ENCODE measurements at regions not wholly inside any gene's neighbourhood (a gene's known extent, or its start where the extent isn't known, plus 50 kb on each side); places are given as distances from the start of the nearest gene placed in this dataset.
A peak's percentile ranks its signal among the peaks of the same experiment; 100 is the strongest.
"Not testable (repeated sequence)": the region's sequence is repeated elsewhere in the genome, so short reads cannot be mapped to it uniquely, and the experiment has no call there.

DNA sequence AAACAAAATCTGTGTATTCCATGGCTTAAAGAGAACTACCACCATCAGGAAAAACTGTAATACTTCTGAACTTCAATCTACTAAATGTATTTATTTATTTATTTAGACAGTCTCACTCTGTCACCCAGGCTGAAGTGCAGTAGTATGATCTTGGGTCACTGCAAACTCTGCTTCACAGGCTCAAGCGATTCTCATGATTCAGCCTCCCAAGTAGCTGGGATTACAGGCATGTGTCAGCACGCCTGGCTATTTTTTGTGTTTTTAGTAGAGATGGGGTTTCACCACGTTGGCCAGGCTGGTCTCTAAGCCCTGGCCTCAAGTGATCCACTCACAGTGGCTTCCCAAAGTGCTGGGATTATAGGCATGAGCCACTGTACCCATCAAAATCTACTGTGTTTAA lies 202.3 kb upstream of the POU1F1 start:
- no peak for DNase-seq

DNA sequence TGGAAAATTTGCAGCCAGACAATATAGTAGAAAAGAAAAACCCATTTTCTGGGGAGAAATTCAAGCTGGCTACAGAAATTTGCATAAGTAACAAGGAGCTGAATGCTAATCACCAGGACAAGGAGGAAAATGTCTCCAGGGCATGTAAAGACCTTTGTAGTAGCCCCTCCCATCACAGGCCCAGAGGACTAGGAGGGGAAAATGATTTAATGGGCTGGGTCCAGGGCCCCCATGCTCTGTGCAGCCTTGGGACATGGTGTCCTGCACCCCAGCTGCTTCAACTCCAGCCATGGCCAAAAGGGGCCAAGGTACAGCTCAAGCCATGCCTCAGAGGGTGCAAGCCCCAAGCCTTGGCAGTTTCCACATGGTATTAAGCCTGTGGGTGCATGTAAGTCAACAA lies 197.6 kb upstream of the POU1F1 start:
- DNase-seq = no peak

DNA sequence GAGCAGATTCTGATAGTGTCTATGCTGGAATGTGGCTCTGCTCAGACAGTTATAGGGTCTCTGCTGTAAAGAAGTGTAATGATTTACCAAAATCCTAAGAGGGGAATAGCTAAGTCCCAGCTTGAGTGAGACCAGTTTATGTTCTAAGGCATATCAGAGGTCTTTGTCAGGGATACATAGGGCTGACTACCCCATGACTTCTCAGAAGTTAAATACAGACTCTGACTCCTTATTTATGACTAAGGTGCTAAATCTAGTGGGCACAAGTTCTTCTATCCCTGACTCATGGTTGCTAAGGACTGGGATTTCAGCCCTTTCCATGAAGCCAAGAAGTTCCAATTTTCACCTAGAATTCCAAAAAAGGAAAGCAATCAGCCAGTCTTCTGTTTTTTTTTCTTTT lies 192.6 kb upstream of the POU1F1 start:
- DNase-seq = no peak

DNA sequence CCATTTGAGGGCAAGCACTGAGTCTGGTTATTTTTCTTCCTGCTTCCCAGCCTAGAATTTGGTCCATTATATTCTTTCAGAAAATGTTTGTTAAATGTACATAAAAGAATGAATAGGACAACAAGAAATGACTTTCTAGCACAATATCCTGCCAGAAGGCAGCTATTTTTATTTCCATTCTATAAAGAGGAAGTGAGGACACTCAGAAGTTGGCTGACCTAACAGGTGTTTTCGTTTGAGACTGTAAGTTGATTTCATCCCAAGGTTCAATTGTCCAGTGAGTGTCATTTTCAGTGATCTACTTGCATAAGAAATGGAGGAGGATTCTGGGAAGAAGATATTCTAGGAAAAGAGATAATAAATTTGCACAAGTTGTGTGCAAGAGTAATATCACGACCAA lies 191.9 kb upstream of the POU1F1 start:
- no peak for DNase-seq

DNA sequence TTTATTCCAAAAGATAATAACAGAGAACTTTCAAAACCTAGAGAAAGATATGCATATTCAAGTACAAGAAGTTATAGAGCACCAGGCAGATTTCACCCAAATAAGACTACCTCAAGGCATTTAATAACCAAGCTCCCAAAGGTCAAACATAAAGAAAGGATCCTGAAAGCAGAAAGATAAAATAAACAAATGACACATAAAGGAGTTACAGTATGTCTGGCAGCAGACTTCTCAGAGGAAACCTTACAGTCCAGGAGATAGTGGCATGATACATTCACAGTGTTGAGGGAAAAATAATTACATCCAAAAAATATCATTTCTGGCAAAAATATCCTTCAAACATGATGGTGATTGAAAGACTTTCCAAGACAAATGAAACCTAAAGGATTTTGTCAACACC lies 185.8 kb upstream of the POU1F1 start:
- no peak for DNase-seq

DNA sequence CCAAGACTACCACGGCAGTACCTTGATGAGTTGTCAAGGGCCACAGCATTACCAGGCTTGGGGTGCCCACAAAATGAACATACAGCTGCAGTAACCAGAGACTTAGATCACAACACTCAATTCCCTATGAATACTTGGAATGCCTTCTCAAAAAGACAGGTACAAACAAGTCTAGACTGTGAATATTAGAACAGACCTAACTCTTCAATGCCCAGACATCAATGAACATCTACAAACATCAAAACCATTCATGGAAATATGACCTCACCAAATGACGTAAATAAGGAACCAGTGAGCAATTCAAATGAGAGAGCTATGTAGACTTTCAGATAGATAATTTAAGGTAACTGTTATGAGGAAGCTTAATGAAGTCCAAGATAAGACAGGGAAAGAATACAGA lies 185.1 kb upstream of the POU1F1 start:
- DNase-seq = no peak

DNA sequence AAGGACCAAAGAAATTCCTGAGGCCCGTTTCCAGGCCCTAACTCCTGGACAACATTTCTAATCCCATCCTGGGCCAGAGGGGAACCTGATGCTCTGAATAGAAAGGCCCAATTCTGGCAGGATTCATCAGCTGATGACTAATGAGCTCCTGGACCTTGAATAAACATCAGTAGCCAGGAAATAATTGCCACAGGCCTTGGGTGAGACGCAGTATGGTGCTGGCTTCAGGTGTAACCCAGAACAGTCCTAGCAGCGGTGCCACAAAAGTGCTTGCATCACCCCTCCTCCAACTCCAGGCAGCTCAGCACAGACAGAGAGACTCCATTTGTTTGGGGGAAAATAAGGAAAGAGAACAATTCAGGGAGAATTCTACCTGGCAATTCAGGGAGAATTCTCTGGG lies 184.7 kb upstream of the POU1F1 start:
- DNase-seq = peak; percentile 61

DNA sequence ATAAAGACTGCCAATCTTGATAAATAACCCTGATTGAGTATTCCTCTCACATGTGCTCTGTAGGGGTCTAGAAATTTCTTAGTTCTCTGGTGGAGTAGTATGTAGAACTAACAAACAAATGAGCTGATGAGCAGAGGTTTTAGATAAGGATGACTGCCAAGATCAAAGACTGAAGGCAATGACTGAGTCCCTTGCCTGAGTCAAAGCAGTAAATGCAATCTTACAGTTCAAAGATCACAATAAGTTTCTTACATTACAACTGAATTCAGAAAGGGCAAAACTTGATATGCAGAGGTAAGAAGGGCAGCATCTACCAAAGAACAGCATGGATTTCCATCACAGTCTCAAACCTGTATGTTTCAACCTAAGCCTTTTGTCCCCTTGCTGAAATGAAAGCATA lies 172.2 kb upstream of the POU1F1 start:
- DNase-seq = no peak

DNA sequence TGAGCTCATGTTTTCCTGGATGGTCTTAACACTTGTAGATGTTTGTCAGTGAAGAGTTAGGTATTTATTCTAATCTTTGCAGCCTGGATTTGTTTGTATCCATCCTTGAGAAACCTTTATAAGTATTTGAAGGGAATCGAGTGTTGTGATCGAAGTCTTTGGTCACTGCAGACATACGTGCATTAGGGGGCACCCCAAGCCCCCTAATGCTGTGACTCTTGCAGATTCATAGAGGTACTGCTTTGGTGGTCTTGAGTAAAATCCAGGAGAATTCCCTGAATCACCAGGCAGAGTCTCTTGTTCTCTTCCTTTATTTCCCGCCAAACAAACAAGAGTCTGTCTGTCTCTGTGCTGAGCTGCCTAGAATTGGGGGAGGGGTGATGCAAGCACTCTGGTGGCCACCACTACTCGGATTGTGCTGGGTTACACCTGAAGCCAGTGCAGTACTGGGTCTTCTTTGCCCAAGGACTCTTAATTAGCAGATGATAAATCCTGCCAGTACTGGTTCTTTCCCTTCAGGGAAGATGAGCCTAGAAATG lies 170.5 kb upstream of the POU1F1 start:
- no peak for DNase-seq

DNA sequence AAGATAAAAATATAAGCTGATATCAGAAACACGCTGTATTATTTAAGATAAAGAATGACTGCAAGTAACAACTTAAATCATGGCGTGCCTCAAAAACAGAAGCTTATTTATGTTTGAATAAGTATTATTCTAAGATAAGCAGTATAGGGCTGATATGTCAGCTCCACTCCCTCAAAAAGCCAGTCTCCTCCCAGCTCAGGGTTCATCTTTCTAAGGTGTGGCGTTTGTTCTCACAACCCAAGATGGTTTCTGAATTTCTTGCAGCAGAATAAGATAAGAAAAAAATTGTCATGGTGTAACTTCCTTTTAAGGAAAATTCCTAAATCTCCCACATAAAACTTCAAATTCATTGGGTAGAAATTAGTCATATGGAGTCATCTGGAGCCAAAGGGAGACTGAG lies 166.1 kb upstream of the POU1F1 start:
- no peak for DNase-seq

DNA sequence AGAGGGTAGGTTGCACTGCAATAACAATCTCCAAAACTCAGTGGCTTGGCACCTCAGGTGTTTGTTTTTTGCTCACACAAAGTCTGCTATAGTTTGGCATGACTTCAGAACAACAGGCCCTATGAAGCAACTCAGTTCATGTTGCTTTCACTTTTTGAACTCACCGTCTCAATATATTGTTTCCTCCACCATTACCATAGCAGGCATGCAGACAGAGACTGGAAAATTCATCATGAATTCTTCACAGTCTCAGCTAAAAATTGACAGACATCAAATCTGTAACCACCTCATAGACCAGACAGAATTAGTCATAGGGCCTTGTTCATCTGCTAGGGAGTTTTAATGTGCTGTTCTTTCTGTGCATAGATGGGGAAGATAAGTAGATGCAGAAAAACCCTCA lies 161.4 kb upstream of the POU1F1 start:
- DNase-seq = no peak

DNA sequence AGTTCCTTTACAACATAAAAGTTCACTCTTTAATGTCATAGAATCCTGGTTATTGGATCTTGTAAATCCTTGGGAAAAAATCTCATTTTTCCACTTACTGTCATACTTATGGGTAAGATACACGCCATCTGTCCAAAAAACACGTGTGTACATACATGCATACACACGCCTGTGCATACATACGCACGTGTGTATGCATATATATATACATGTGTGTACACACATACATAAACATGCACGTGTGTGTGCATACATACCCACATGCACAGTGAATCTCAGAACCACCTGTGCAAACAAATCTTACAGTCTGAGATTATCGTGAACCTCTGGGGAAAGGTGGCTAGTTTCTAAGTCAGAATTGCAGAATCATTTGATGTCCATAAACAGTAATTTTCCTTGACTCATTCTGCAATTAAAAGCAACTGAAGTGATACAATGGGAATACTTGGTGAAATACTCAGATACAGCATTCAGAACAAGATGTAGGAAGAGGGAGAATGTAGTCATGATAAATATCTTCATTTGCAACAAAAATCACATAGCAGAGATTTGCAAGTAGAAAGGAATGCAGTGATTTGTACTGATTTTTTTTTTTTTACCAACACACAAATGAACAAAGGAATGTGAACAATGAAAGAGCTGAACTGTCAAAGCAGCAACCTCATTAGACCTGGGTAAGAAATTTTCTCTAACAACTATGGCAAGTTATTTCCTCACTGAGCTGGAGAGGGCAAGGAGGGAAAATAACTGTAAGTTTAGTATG lies 160.6 kb upstream of the POU1F1 start:
- DNase-seq = no peak

DNA sequence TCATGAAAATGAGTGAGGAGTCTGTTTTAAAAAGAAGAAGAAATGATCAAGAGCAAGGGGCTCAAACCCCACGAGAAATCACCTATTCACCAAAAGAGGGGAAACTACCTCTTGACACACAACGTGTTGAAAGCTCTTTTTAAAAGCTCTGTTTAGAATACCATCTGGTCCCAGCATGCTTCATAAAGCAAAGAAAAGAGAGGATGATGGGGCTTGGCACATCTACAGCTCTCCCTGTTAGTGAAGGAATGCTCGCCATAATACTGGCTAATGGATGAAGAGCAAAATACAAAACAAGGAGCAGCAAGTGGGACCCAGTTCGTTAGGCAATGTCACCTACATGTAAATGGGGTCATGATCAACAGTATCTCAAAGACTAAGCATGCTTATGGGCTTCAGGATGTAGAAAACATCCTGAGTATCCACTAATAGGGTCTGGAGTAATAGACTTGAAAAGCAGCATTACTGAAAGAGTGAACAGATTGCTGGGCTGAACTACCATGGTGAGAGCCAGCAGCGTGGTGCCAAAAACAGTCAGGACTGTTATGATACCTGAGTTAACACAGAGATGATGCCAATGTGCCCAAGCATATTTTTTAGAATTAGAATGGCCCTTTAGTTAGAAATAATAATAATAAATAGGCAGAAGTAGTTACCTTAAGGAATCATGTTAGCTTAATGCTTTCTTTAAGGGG lies 159.7 kb upstream of the POU1F1 start:
- no peak for DNase-seq

DNA sequence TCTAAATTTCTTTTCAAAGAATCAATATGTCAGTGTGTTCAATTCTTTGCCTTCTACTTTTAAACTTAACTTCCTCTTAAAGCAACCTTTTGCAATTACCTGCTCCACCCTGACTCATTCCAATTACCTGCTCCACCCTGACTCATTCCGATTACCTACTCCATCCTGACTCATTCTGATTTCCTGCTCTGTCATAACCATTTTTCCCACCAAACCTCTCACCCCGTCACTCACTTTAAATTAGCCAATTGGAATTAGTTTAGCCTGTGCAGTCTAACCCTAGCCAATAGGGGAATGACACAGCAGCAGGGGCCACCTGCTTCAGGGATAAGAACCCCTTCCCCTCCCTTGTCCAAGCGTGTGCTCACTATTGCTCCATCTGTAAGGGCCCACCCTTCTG lies 157.1 kb upstream of the POU1F1 start:
- not testable (repeated sequence) for DNase-seq

DNA sequence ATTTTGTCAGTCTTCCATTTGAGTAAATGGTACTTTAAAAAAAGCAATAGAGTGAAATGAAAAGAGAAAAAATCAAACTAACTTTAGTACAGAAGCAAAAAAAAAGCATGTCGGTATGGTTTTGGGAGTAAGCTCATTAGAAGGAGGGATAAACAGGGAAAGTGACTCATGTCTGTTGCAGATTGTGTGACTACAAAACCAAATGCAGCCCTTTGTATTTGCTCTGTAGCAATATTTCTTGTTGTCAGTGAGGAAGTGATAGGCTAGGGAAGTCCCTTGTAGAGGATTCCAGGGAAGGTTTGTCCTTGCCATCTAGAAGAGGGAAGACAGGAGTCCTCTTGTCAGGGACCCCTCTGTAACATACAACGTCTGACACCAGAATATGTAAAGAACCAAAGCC lies 150.5 kb upstream of the POU1F1 start:
- no peak for DNase-seq

DNA sequence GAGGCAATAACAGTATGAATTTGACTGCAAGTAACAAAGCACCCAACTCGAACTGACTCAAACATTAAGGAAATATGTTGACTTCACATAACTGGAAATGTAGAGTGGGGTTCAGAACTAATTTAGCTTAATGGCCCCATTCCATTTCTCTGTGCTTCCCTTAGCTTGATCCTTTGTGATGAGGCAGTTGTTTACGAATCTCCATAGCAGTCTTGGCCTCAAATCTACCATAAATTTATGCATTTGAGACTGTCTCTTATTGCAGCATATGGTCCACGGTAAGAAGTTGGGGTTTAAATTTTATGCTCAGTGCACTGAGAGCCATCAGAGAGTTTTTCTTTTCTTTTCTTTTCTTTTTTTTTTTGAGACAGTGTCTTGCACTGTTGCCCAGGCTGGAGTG lies 148.7 kb upstream of the POU1F1 start:
- no peak for DNase-seq

DNA sequence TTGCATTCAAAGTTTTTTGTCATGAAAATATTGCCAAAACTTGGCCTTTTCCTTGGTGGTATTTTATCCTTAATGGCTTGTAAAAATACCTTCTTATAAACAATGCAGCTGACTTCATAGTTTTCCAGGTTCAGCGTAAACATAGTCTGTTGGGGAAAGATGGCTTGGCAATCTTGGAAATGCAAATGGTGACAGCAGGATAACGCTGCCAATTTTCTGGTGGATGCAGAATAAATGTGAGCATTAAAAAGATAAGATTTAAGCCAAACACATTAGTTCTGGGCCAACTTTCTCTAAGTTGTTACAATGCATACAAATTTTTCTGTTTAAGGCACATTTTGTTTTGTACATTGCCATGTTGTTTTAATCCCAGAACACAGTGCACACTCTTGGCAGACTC lies 147.0 kb upstream of the POU1F1 start:
- no peak for DNase-seq

DNA sequence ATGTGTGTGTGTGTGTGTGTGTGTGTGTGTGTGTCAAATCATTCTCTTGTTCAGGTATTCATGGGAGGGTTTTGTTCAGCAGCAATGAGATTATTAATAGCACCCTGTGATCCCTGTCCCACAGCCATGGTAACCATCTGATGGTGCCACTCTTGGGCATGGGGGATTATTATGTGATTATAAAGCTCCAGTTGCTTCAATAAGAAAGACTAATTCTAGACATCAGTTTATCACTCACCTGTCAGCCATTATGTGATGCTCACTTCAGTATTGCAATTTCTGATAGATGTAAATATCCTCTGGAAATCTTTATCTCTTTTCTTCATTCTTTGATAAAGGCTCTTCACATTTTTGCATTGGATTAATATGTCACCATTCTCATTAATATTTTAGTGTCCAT lies 145.9 kb upstream of the POU1F1 start:
- DNase-seq = no peak

DNA sequence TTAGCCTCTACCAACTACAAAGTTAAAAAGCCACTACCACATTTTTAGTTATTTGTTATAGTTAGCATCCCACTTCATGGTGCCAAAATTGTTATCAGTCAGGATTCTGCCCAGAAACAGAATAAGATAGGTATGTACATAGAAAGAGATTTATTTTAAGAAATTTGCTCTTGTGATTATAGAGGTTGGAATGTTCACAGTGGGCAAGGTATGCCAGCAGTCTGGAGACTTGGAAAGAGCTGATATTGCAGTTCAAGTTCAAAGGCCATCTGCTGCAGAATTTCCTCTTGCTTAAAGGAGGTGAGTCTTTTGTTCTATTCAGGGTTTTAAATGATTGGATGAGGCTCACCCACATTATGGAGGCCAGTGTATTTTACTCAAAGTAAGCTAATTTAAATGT lies 143.8 kb upstream of the POU1F1 start:
- DNase-seq = no peak

DNA sequence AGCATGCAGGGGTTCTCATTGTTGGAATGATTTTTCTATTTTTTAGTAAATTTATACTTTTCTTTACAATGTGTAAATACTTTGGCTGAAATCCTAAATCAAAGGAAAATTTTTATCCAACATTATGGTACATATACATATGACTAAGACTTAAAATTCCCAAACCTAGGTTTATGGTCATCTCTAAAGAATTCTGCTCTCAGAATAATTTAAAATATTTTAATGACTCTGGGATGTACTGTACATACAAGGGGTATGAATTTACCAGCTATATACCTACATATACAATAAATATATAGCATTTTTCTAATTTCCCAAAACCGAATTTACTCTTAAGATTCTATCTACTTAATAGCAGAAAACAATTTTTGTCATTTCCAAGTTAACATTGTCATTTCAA lies 137.9 kb upstream of the POU1F1 start:
- no peak for DNase-seq

DNA sequence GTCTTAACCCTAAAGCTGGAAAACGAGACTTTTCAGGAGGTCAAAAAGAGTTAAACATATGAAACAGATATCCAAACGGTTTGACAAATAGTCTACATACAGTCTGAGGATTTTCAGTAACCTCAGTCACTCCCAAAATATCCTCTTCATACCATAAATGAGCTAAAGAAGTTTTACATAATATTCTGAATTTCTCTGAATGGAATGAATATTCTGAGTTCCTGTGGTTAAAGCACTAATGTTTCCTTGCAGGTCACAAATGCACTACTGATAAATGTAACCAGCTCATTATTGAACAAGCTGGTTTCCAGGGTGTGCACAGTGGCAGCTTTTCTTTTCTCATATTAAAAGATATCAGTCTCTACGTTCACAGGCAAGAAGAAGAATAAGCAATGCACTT lies 137.4 kb upstream of the POU1F1 start:
- no peak for DNase-seq

DNA sequence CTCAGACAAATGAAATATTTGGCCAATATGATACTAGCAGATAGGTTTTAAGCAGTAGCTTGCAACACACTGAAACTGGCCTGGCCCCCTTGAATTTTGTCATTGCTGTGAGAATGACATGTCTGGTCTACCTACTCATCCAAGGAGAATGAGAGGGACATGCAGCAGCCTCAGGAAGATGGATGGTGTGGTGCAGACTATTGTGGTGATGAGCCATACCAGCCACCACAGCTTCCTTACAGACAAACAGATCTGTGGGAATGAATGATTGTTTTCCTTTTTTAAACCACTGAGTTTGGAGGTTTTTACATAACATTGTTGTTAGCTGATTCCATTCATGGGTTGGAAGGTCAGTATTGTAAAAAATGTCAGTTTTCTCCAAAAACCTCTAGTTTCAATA lies 133.7 kb upstream of the POU1F1 start:
- no peak for DNase-seq

DNA sequence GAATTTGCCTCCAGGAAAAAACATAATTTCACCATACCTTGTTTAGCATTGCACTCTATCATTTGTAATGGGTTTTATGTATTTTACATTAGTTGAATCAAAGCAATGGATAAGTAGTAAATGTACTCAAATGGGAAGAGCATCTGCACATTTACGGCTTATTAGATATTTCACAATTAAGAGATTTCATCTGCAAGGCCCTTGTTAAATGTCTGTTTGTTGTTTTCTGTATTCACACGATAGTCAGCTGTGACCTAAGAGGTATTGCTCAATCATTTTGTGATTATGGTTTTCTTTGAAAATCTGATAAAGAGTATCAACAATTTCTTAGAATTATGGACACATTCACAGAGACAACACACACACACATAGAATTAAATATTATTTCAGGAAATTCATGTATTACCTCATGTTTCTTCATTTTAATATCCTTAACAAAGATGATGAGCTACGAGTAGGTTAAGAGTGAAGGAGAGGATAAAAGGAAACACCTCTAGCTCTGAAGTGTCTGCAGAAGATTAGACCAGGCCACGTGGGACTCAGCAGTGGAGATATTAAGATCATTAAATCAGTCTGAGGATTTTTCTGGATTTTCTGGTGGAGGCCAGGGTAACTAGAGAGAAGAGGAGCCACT lies 121.9 kb upstream of the POU1F1 start:
- DNase-seq = no peak

DNA sequence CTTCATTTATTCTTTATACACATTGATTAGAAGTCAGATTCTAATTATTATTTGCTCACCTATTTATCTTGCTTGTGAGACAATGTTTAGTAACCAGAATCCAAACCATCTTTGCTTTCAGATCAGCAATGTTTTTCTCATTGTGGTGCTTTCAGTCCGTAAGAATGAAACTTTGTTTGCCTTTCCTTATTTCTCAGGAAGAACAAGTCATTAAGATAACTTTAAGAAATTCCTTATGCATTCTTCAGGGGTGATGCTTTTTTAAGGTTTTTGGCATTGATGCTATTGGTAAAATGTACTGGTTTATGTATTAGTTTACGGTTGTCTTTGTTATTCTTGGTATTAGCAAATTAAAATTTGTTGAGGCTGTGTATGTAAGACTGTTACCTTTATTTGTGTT lies 120.8 kb upstream of the POU1F1 start:
- DNase-seq = no peak
